Smooth muscle cell (in vitro differentiated cells): ENCODE measurements at regions not wholly inside any gene's neighbourhood (a gene's known extent, or its start where the extent isn't known, plus 50 kb on each side); places are given as distances from the start of the nearest gene placed in this dataset.

Source experiments
- DNase-seq: peaks from one replicate; lab custom pipeline; 2025; ENCODE audit not compliant: unreplicated experiment; lab: John Stamatoyannopoulos, UW
- H2AFZ ChIP-seq: fragments of 200-600 bp; sonication (generic); 2 replicates; pipeline ENCODE4 v1.6.0; 2016; ENCODE audit warnings: antibody characterized with exemption, low read depth, mild to moderate bottlenecking
- H3F3A ChIP-seq: fragments of 200-600 bp; sonication (generic); 2 replicates; pipeline ENCODE4 v1.6.0; 2017; ENCODE audit warnings: antibody characterized with exemption, low read depth
- H3K27ac ChIP-seq: fragments of 200-600 bp; sonication (generic); 2 replicates; pipeline ENCODE4 v1.5.1; 2016; ENCODE audit warnings: low read depth, mild to moderate bottlenecking
- H3K27me3 ChIP-seq: fragments of 200-600 bp; sonication (generic); 2 replicates; pipeline ENCODE4 v1.6.1; 2016; ENCODE audit warnings: low read depth, mild to moderate bottlenecking
- H3K36me3 ChIP-seq: fragments of 200-600 bp; sonication (generic); 2 replicates; pipeline ENCODE4 v1.5.1; 2016; ENCODE audit warnings: low read depth
- H3K4me1 ChIP-seq: fragments of 200-600 bp; sonication (generic); 2 replicates; pipeline ENCODE4 v1.5.1; 2016; ENCODE audit warnings: low read depth
- H3K4me2 ChIP-seq: fragments of 200-600 bp; sonication (generic); 2 replicates; pipeline ENCODE4 v1.6.0; 2016; ENCODE audit warnings: mild to moderate bottlenecking
- H3K4me3 ChIP-seq: fragments of 200-600 bp; sonication (generic); 2 replicates; pipeline ENCODE4 v1.5.1; 2016; ENCODE audit warnings: mild to moderate bottlenecking
- H3K79me2 ChIP-seq: fragments of 200-600 bp; sonication (generic); 2 replicates; pipeline ENCODE4 v1.6.0; 2016; ENCODE audit warnings: low read depth, mild to moderate bottlenecking
- H3K9ac ChIP-seq: fragments of 200-600 bp; sonication (generic); 2 replicates; pipeline ENCODE4 v1.6.0; 2016; ENCODE audit warnings: low read depth
- H3K9me3 ChIP-seq: fragments of 200-600 bp; sonication (generic); replicated peaks from 2 replicates; pipeline ENCODE4 v1.5.1; 2016; ENCODE audit warnings: low read depth
- H4K20me1 ChIP-seq: fragments of 200-600 bp; sonication (generic); 2 replicates; pipeline ENCODE4 v1.6.0; 2016; ENCODE audit warnings: low read depth
- CTCF ChIP-seq: fragments of 200-600 bp; sonication (generic); IDR thresholded peaks from 2 replicates; pipeline ENCODE4 v1.5.1; 2017; ENCODE audit warnings: borderline replicate concordance, mild to moderate bottlenecking, antibody characterized with exemption; ENCODE audit not compliant: insufficient read depth, poor library complexity, severe bottlenecking
- WGBS: methylation state at CpG from one replicate; pipeline ENCODE4 v1.1.7; 2016; ENCODE audit warnings: low lambda C conversion rate; 5-methylcytosine and 5-hydroxymethylcytosine counted together

GRCh38 chr12:83335748-83336147, 649.0 kb downstream of the TMTC2 start:
- 92% methylated on average over 2 of the region's 2 CpGs for WGBS
- no peak for DNase-seq
- no peaks in the 10 kb centered on the region for H3K79me2 ChIP-seq
- no peaks in the 10 kb centered on the region for H3K4me1 ChIP-seq
- no peaks in the 10 kb centered on the region for H3K36me3 ChIP-seq
- no peaks in the 10 kb centered on the region for H3F3A ChIP-seq
- H2AFZ ChIP-seq, result no peak overlapping the region
- no peak overlapping the region for H3K4me3 ChIP-seq
- no peak for TF ChIP-seq CTCF
- no peak overlapping the region for H3K27ac ChIP-seq
- no peaks in the 10 kb centered on the region for H3K27me3 ChIP-seq
- H4K20me1 ChIP-seq, result no peaks in the 10 kb centered on the region
- H3K9ac ChIP-seq, result no peak overlapping the region
- H3K9me3 ChIP-seq, result no peaks in the 10 kb centered on the region
- no peak overlapping the region for H3K4me2 ChIP-seq

- Histone ChIP-seq H3K9me3 (no peaks in the 10 kb centered on the region), H3K79me2 (no peaks in the 10 kb centered on the region), H3F3A (no peaks in the 10 kb centered on the region), H3K27me3 (no peaks in the 10 kb centered on the region), H3K4me2 (no peak overlapping the region), H2AFZ (no peak overlapping the region), H4K20me1 (no peaks in the 10 kb centered on the region), H3K4me3 (no peak overlapping the region), H3K27ac (no peak overlapping the region), H3K4me1 (no peaks in the 10 kb centered on the region), H3K36me3 (no peaks in the 10 kb centered on the region), H3K9ac (no peak overlapping the region)
- no peak for TF ChIP-seq CTCF
- DNase-seq, result no peak
These were observed 640.0 kb downstream of the TMTC2 start for GRCh38 chr12:83326666-83327065.

GRCh38 chr12:83323866-83324265, 637.2 kb downstream of the TMTC2 start:
- Histone ChIP-seq H3K79me2 (no peaks in the 10 kb centered on the region), H3K4me1 (no peaks in the 10 kb centered on the region), H3F3A (no peaks in the 10 kb centered on the region), H3K27ac (no peak overlapping the region), H3K9ac (no peak overlapping the region), H3K27me3 (no peaks in the 10 kb centered on the region), H3K4me3 (no peak overlapping the region), H3K4me2 (no peak overlapping the region), H3K36me3 (no peaks in the 10 kb centered on the region), H3K9me3 (no peaks in the 10 kb centered on the region), H4K20me1 (no peaks in the 10 kb centered on the region), H2AFZ (peak overlapping the region; percentile 28)
- WGBS, result 26% methylated on average over 1 of the region's 1 CpG
- DNase-seq, result no peak
- TF ChIP-seq CTCF, result no peak

GRCh38 chr12:83322809-83323208, 636.1 kb downstream of the TMTC2 start:
- no peak for TF ChIP-seq CTCF
- no peak overlapping the region for H3K4me2 ChIP-seq
- no peak overlapping the region for H3K4me3 ChIP-seq
- WGBS, result 79% methylated on average over 2 of the region's 2 CpGs
- H4K20me1 ChIP-seq, result no peaks in the 10 kb centered on the region
- no peaks in the 10 kb centered on the region for H3K27me3 ChIP-seq
- no peaks in the 10 kb centered on the region for H3K79me2 ChIP-seq
- H3K36me3 ChIP-seq, result no peaks in the 10 kb centered on the region
- no peak overlapping the region for H2AFZ ChIP-seq
- H3K27ac ChIP-seq, result no peak overlapping the region
- H3K4me1 ChIP-seq, result no peaks in the 10 kb centered on the region
- H3K9ac ChIP-seq, result no peak overlapping the region
- H3K9me3 ChIP-seq, result no peaks in the 10 kb centered on the region
- no peaks in the 10 kb centered on the region for H3F3A ChIP-seq
- no peak for DNase-seq
